ENCODE measurements at regions not wholly inside any gene's neighbourhood (a gene's known extent, or its start where the extent isn't known, plus 50 kb on each side); places are given as distances from the start of the nearest gene placed in this dataset.

DNA sequence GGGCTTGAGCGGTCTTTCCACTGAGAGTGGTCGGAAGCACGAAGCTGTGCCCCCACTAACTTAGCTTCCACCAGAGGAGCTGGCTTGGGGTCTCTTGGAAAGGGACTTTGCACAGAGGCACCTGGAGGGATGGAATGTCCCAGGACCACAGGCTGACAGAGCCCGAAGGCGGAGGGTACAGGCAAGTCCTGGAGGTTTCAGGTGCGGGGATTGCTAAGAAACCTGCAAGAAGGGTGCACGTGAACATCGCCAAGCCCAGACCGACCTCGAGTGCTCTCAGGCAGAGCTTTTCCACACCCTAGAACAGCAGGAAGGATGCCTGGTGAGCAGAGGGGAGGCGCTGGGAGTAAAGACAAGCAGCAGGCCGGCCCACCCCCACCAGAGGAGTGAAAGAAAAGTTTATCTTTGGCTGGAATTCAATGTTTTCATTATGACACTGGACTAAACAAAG lies 61.6 kb downstream of the SERPINA3 start:
- Histone ChIP-seq H3K4me3 (ENCODE audit: low read length) (no peak overlapping the region), H3K4me1 (ENCODE audit: insufficient read depth, low read length) (no peaks in the 10 kb centered on the region), H3K27ac (ENCODE audit: low read depth, low read length) (no peak overlapping the region), H3K9ac (ENCODE audit: low read depth, low read length) (no peak overlapping the region), H3K27me3 (ENCODE audit: insufficient read depth, low read length) (no peaks in the 10 kb centered on the region), H3K36me3 (ENCODE audit: insufficient read depth, low read length) (no peaks in the 10 kb centered on the region), H3K9me3 (ENCODE audit: insufficient read depth, low read depth, low read length) (no peaks in the 10 kb centered on the region)
- 74% methylated on average over 12 of the region's 12 CpGs for WGBS
